ENCODE measurements at regions not wholly inside any gene's neighbourhood (a gene's known extent, or its start where the extent isn't known, plus 50 kb on each side); places are given as distances from the start of the nearest gene placed in this dataset.

GRCh38 chr12:18982226-18982949, 147.1 kb upstream of the PLEKHA5 start (continued):
- TF ChIP-seq EGR1 (IDR thresholded peaks at IDR 0.05; ENCODE audit: borderline replicate concordance, low read depth, low read length) = no peak
- TF ChIP-seq NRF1 (IDR thresholded peaks at IDR 0.05; ENCODE audit: low read depth, low read length) = no peak
- no peak for TF ChIP-seq SP1 (IDR thresholded peaks at IDR 0.05; ENCODE audit: low read depth, low read length)
- no peak for TF ChIP-seq ATF3 (IDR thresholded peaks at IDR 0.05; ENCODE audit: insufficient read depth, low read depth, low read length)
- TF ChIP-seq POLR2A (IDR thresholded peaks at IDR 0.05; ENCODE audit: control extremely low read depth in 1 of 2, low read depth in 2 of 2, low read length in 2 of 2) = no peak

Measured in H1 (cell line).